Activated CD4-positive, alpha-beta T cell treated with anti-CD3 and anti-CD28 coated beads, Interleukin-2, amount 50 U/mL, for 4 hours (primary cell): ENCODE measurements at regions not wholly inside any gene's neighbourhood (a gene's known extent, or its start where the extent isn't known, plus 50 kb on each side); places are given as distances from the start of the nearest gene placed in this dataset.
"Not testable (repeated sequence)": the region's sequence is repeated elsewhere in the genome, so short reads cannot be mapped to it uniquely, and the experiment has no call there.

Source experiments
- DNase-seq, 2 experiments: peaks; one replicate each; pipeline ENCODE4 v3.0.0-alpha.2; 2020

DNA sequence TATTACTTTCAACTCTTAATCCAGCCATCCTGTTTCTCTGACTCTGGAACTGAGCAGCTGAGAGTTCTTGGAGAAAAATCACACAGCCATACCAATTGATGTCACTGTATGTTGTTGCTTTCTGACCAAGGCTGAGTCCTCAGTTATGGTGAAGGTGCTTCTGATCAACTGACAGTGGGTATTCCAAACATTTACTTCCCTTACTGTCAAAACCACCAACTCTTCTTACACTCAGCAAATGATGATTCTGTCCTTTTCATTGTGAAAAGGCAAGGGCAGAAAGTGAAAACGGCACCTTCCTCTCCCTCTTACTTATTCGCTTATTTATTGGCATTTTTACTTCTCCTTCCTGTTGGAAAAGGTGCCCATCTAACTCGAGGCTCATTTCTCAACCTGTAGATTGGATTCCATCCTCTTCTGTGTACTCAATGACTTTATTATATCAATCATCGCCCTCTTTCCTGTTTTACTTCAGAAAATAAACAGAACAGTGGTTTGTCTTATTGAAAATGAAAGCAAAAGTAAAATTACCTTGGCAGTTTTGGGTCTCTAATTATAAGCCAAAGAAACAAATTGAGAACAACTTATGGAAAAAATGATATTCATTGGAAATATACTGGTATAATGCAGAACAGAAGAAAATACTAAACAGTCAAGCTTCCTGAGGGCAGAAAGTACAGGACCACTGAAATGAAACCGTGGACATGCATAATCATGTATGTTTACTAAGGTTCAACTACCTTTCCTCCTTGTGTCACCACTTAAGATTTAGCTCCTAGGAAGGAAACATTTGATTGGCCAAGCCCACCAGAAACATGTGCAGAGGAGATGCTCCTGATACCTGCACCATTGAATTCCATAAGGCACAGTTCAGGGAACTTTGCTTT, 104.5 kb upstream of the CHD1 start:
- DNase-seq = no peak

DNA sequence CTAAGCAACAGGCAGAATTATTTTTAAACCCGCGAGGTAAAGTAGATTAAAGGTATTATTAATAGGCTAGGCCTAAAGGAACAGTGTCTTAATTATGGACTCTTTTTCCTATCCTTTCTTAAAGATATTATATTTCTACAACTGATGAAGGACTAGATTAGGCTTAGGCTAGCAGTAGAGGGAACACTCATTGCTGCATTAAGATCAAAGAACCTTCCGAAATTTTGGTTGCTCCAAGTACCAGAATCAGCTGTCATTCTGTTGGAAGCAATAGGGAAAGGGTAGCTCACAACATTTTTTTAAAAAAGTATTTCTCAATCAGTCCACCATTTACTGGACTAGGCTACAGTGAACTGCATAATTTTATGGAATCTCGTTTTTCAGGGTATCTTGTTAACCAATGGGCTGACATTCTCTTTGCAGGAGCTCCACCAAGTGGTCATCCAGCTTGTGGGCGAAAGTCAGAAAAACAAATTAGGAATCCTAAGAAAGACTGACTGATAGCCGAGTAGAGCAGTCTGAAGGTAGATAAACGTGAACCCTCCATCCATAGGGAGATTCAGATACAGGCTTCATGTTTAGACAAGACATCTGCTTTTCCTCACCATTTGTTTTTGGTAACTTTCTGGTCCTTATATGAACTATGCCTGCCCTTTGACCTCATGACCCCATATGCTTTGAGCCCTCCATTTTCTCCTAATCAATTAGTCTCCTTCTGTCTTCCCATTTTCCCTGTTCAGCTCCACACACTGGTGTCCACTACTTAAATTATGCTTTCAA, 103.6 kb upstream of the CHD1 start:
- DNase-seq = peak in 1 of 2 experiments; percentile 11

DNA sequence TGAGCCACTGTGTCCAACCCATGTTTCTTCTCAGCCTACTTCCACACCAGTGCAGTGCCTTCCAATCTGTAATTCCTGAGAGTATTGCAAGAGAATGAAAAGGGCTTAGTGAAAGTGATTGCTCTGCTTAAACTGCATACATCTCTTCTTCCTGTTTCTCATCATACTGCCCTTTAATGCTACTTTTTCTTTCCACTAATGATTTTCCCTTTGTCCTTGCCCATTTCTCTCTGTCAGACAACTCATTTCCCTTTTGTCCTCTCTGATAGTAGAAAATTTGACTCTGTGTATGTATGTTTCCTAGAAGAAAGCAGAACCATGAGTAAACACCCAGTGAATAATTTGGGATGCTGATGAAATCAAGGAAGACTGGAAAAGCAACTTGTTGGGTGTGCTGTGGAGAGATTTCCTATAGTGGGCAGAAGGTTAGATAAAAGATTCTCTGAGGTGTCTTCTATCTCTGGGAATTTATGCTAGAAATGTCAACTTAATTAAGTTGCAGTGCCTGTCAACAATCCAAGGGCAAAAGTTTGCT, 102.2 kb upstream of the CHD1 start:
- no peak for DNase-seq

DNA sequence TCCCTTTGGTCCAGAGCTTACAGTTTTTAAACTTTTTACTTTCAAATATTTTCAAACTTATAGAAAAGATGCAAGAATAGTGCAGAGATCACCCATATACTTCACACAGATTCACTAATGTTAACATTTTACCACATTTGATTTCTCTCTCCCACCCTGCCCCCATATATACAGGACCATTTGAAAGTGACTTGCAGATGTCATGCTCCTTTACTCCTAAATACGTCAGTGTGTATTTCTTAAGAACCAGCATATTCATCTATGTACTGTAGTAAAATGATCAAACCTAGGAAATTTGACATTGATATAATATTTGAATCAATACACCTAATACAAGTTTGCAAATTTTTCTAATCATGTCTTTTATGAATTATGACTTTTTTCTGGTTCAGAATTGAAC, 100.4 kb upstream of the CHD1 start:
- DNase-seq = no peak

DNA sequence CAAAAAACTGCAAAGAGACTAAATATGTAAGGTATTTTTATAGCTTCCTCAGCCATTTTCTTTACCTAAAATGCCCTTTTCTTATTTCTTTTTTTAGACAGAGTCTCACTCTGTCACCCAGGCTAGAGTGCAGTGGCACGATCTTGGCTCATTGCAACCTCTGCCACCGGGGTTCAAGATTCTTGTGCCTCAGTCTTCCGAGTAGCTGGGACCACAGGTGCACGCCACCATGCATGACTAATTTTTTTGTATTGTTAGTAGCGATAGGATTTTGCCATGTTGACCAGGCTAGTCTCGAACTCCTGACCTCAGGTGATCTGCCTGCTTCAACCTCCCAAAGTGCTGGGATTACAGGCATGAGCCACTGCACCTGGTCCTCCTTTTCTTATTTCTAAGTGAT, 99.4 kb upstream of the CHD1 start:
- DNase-seq = not testable (repeated sequence)

DNA sequence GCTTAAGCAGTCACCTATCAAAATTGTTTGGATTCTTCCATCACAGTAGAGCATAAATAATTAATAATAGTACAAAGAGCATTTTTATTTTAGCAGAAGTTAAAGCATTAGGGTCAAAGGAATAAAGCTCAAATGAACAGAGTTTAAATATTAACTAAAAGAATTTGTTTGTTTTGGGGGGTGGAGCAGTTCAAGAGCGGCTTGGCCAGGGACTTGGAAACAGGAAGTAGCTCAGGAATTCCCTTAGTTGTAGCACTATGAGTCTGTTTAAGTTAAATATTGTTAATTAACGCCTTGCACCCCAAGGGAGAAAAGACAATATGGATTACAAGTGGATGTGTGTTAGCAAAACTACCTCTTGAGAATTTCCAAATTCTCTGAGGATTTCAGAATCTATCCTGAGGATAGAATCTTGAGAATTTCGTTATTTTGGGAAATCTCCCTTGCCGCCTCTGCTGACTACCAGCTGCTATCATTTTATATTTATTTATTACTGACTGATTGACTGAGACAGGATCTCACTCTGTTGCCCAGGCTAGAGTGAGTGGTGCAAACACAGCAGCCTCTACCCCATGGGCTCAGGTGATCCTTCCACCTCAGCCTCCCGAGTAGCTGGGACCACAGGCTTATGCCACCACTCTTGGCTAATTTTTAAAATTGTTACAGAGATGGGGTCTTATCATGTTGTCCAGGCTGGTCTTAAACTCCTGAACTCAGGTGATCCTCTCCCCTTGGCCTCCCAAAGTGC, 96.7 kb upstream of the CHD1 start:
- DNase-seq = no peak

DNA sequence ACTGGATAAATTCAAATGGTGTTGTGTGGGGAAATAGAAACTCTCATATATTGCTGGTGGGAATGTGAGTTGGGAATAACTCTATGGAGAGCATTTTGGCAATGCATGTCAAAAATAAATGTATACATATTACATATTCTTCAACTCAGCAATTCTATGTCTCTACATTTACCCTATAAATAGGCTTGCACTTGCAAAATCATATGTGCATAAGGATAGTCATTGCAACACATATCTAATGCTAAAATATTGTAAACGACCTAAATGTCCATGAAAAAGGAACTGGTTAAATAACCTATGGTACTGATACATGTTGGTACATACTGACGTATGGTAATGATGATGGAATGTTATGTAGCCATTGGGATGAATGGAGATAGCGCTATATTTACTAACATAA, 94.5 kb upstream of the CHD1 start:
- no peak for DNase-seq

DNA sequence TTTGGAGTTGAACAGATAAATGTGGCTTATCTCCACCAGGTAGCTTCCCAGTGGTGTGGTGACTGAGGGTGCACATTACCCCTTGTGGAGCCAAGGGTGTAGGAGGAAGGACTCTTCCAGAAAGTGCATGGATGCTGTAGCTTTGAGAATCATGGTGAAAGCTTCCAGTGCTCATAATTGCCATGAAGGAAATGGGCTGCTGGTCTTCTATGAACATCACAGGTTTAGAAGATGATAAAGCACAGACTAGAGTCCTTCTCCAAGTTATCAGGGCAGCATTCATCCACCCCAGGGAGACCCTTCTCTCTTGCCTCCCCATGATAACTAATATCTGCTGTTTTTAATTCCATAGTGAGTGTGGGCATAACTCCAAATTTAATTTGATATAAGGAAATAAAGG, 93.4 kb upstream of the CHD1 start:
- no peak for DNase-seq

DNA sequence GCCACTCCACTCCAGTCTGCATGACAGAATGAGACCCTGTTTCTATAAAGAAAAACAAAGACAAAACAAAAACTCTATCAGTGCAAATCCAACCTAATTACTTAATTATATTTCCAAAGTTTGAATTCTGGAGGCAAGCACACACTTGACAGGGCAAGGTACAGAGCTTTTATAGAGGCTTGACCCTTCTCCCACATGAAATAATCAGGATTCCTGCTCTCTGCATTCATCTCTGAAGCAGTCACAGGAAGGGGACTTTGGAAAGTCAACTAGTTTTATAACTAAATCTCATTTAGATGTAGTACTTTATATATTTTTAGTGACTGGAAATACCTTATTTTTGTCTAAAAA, 91.9 kb upstream of the CHD1 start:
- no peak for DNase-seq

DNA sequence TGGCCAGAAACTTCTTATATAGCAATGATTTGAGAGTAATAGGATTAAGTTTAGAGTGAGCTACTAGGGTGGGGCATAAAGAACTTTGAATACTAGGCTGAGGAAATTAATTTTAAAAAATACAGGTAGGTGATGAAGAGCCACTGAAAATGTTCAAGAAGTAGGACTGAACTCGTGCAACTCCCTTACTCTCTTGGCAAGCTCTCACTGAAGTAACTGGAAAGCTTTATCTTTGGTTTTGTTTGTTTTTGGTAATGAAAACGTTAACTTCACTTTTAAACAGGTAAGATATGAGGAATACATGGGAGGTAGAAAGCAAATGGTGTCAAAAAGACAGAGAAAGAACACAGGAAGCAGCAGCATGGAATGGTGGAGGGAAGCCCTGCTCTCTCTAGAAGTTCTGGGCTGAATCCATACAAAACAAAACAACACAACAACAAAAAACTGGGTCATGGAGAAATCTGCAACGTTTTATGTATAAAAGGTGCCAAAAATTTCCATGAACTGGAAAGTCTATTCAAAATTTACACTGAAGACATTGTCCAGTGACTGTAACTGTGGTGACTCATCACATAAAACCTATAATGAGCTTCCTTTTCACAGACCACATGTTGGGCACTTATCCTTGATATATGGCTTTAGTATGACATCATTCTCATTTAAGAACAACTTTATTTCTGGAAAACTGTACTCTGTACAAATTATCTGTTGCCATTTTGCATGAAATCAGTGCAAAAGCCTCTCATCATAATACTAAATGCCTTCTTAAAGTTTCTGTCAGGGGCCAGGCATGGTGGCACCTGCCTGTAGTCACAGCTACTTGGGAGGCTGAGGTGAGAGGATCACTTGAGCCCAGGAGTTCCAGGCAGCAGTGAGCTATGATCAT, 91.2 kb upstream of the CHD1 start:
- DNase-seq = no peak

DNA sequence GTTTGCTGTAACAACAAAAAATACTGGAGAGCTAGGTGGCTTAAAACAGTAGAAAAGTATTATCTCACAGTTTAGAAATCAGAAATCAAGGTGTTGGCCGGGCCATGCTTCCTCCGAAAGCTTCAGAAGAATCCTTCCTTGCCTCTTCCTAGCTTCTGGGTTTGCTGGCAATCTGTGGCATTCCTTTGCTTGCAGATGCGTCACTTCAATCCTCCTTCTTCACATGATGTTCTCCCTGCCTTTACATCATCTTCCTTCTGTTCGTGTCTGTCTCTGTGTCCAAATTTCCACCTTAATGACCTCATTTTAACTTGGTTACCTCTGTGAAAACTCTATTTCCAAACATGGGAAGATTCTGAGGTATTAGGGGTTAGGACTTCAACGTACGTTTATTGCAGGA, 90.4 kb upstream of the CHD1 start:
- DNase-seq = no peak

DNA sequence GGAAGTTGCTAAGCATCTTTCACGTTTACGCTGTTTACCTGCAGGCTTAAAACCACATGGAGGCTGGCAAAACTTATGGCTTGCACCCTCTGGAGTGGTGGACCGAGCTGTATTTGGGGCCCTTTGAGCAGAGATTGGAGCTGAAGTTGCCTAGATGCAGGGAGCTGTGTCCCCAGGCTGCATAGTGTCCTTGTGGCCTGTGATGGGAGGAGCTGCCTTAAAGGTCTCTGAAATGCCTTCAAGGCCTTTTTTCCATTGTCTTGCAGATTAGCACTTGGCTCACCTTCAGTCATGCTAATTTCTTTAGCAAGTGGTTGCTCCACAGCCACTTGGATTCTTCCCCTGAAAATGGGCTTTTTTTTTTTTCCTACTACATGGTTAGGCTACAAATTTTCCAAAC, 81.5 kb upstream of the CHD1 start:
- no peak for DNase-seq

DNA sequence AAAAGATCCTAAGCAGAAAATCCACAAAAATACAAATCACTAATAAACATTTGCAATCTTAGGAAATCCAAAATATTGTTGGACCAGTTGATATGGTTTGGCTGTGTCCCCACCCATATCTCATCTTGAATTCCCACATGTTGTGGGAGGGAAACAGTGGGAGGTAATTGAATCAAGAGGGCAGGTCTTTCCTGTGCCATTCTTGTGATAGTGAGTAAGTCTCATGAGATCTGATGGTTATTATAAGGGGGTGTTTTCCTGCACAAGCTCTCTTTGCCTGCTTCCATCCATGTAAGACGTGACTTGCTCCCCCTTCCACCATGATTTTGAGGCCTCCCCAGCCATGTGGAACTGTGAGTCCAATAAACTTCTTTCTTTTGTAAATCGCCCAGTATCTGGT, 79.2 kb upstream of the CHD1 start:
- DNase-seq = not testable (repeated sequence)

DNA sequence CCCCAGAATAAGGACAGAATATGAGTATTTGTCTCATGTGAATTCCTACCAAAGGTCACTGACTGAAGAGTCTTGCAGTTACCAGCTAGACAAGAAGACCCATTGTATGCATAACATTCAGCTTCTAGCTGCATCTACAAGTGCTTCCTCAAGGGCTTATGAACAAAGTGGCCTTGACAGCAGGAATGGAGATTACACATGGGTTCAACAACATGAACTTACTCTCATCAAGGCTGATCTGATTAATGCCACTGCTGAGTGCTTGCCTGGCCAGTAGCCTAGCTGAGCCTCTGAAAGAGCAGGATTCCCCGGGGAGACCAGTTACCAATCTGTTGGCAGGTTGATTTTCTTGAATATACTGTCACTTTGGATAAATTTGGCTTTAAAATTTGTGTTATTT, 76.7 kb upstream of the CHD1 start:
- DNase-seq = no peak

DNA sequence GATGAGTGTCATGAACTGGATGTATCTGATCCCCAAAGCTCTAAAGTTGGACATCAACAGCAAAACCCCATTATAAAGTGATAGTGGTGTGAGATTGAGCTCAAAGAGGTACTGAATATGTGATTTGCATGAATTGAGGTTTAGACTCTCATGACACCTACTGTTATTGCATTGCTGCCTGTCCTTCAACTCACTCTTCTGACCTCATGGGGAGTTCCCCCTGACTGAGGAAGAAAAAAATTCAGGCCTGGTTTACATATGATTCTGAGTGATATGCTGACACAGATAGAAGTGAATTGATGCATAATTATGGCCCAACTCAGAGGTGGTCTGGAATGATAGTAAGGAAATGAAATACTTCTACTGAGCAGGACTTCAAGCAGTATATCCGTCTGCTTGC, 76.2 kb upstream of the CHD1 start:
- no peak for DNase-seq

DNA sequence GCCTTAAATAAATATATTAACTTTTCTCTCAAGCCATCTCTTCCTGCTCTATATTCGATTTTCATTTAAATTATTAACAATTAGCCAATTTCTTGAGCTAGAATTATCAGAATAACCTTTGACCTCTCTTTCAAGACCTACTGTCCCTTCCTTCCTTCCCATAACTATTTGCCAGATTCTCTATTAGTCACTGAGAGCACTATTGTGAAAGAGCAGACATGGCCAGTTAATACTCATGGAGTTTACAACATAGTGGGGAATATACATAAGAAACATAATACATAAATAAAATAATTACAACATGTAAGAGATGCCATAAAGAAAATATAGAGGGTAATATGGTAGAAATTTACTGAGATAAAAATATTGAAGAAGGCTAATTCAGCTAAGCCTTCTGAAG, 72.1 kb upstream of the CHD1 start:
- DNase-seq = no peak

DNA sequence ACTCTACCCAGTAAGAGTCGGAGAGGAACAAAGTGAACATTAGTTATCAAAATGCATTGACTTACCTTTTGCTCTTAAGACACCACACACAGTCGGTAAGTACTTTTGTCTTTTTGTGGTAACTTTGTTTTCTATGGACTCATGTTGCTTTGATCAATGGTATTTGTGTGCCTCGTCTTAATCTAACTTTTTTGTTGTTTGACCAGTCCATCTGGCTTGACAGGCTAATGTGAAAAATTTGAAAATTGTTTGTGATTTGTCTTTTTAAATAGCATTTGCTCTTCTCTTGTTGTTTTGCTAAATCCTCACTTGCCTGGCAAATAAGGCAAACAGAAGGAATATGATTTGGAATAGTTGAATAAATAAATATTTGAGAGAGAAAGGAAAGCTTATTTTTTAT, 71.4 kb upstream of the CHD1 start:
- no peak for DNase-seq

DNA sequence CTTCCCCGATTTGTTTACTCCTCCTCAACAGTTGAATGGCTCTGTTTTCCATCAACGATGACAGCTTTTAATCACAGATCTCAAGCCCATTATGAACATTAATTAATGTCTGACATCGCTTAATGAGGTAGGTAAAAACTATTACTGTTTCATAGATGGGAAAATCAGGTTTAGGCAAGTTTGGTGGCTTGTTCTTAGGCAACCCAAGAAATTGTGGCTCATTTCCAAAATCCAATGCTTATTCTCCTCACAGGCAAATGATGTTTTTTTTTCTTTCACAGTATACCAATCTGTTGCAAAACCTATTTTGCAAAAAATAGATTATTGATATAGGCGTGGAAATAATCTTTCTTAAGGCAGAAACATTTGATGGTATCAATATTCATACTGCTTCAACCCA, 70.8 kb upstream of the CHD1 start:
- no peak for DNase-seq

DNA sequence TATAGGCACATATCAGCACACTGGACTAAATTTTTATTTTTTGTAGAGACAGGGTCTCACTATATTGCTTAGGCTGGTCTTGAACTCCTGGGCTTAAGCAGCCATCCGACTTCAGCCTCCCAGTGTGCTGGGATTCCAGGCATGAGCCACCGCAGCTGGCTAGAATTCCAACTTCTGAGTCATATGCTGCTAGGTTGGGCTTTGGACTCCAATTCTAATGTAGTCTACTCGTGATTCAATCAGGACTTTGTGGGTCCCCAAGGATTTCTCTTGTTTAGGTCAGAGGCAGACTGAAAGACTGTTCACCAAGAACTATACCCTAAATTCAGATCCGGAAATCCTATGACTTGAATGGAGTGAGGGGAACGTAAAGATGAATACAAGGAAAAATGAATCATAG, 68.2 kb upstream of the CHD1 start:
- DNase-seq = no peak

DNA sequence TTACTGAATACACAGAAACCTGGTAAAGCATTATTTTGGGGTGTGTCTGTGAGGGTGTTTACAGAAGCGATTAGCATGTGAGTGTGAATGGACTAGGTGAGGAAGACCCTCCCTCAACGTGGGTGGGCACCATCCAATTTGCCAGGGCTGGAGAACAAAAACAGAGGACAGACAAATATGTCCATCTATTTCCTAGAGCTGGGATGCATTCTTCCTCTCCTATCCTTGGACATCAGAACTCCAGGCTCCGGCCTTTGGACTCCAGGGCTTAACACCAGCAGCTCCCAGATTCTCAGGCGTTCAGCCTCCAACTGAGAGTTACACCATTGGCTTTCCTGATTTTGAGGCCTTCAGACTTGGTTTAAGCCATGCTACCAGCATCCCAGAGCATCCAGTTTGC, 65.8 kb upstream of the CHD1 start:
- no peak for DNase-seq

DNA sequence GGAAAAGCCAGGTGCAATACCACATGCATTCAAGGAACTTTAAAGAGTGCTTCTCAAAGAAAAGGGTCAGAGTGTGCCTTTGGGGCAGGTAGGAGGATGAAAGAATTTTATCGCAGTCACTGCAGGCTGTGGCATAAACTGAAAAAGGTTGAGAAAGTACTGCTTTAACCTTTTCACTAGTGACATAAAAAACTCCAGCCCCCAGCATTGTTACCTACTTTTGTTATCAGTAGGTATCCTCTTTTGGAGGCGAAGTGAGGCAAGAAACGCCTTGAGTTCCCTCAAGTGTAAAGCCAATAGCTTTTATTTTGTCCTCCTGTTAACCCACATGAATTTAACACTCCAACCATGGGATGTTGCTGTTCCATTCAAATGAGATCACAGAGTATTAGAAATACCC, 64.7 kb upstream of the CHD1 start:
- no peak for DNase-seq

DNA sequence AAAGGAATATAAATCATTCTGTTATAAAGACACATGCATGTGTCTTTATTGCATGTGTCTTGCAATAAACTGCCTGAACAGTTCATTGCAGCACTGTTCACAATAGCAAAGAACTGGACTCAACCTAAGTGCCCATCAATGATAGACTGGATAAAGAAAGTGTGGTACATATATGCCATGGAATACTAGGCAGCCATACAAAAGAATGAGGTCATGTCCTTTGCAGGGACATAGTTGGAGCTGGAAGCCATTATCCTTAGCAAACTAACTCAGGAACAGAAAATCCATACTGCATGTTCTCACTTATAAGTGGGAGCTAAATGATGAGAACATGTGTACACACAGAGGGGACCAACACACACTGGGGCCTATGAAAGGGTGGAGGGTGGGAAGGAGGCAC, 63.7 kb upstream of the CHD1 start:
- no peak for DNase-seq

DNA sequence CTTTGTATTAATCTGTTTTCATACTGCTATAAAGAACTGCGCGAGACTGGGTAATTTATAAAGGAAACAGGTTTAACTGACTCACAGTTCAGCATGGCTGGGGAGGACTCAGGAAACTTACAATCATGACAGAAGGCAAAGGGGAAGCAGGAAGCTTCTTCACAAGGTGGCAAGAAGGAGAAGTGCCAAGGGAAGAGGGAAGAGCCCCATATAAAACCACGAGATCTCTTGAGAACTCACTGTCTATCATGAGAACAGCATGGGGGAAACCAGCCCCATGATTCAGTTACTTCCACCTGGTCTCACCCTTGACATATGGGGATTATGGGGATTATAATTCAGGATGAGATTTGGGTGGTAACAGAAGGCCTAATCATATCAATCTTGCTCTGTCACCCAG, 60.9 kb upstream of the CHD1 start:
- no peak for DNase-seq
